Loucy (cell line): ENCODE measurements at regions not wholly inside any gene's neighbourhood (a gene's known extent, or its start where the extent isn't known, plus 50 kb on each side); places are given as distances from the start of the nearest gene placed in this dataset.

Source experiments
- CTCF ChIP-seq: fragments of 200-600 bp; sonication (generic); conservative IDR thresholded peaks from 2 replicates; pipeline ENCODE4 v1.5.1; 2014; ENCODE audit warnings: mild to moderate bottlenecking, antibody characterized with exemption, low read length
- EZH2phosphoT487 ChIP-seq: fragments of 200-600 bp; IDR thresholded peaks from 2 replicates; pipeline ENCODE4 v1.6.1; 2018; ENCODE audit warnings: antibody characterized with exemption, mild to moderate bottlenecking, moderate library complexity, borderline replicate concordance

GRCh38 chr6:137625100-137625661 lies 131.0 kb upstream of the OLIG3 start:
- TF ChIP-seq CTCF (no peak), EZH2phosphoT487 (no peak)
